Calu3 (cell line): ENCODE measurements at regions not wholly inside any gene's neighbourhood (a gene's known extent, or its start where the extent isn't known, plus 50 kb on each side); places are given as distances from the start of the nearest gene placed in this dataset.

Source experiments
- BruUV-seq: library from RNA; stranded (reverse); fragments of 400-500 nt; replicated peaks from 2 replicates; lab custom pipeline; 2021; lab: Mats Ljungman, UMichigan
- CTCF ChIA-PET: fragments of 300-600 bp; sonication (Branson Sonifier 250); formaldehyde crosslinking; loops from one replicate; lab custom pipeline; 2022; ENCODE audit warnings: antibody characterized with exemption; lab: Charles Lee
- DNase-seq: peaks from one replicate; pipeline ENCODE4 v3.0.0; 2022
- H3K27ac Mint-ChIP-seq: one replicate; pipeline ENCODE4 v1.8.0; 2022; ENCODE audit warnings: mixed read lengths; ENCODE audit not compliant: unreplicated experiment
- H3K27me3 Mint-ChIP-seq: one replicate; pipeline ENCODE4 v1.8.0; 2022; ENCODE audit warnings: mixed read lengths; ENCODE audit not compliant: unreplicated experiment
- H3K36me3 Mint-ChIP-seq: one replicate; pipeline ENCODE4 v1.8.0; 2022; ENCODE audit warnings: mild to moderate bottlenecking, moderate library complexity, mixed read lengths; ENCODE audit not compliant: insufficient read depth, unreplicated experiment
- H3K4me1 Mint-ChIP-seq: one replicate; pipeline ENCODE4 v1.8.0; 2022; ENCODE audit warnings: mild to moderate bottlenecking, low read depth, mixed read lengths; ENCODE audit not compliant: unreplicated experiment
- H3K4me3 Mint-ChIP-seq: one replicate; pipeline ENCODE4 v1.8.0; 2022; ENCODE audit warnings: mild to moderate bottlenecking, low read depth, moderate library complexity, mixed read lengths; ENCODE audit not compliant: unreplicated experiment
- H3K9me3 Mint-ChIP-seq: one replicate; pipeline ENCODE4 v1.8.0; 2022; ENCODE audit warnings: low read depth, mixed read lengths; ENCODE audit not compliant: unreplicated experiment
- intact Hi-C: fragments of 100-400 bp; cut with micrococcal nuclease; formaldehyde crosslinking; loops from one replicate; pipeline ENCODE4 v1.10.0; 2022; ENCODE audit not compliant: unreplicated experiment
- TF ChIP-seq, protein P1 (sequence below): fragments of 200-600 bp; IDR thresholded peaks from one replicate; pipeline ENCODE4 v1.8.0; 2022; ENCODE audit warnings: antibody characterized with exemption; ENCODE audit not compliant: unreplicated experiment

- peaks cover 59% of the 10 kb centered on the region for H3K36me3 Mint-ChIP-seq
- peak overlapping the region; percentile 75 for H3K4me3 Mint-ChIP-seq
- TSS peak; percentile 68 for BruUV-seq
- no peaks in the 10 kb centered on the region for H3K27me3 Mint-ChIP-seq
- peak overlapping the region; percentile 45 for H3K27ac Mint-ChIP-seq
- TF ChIP-seq, protein P1, sequence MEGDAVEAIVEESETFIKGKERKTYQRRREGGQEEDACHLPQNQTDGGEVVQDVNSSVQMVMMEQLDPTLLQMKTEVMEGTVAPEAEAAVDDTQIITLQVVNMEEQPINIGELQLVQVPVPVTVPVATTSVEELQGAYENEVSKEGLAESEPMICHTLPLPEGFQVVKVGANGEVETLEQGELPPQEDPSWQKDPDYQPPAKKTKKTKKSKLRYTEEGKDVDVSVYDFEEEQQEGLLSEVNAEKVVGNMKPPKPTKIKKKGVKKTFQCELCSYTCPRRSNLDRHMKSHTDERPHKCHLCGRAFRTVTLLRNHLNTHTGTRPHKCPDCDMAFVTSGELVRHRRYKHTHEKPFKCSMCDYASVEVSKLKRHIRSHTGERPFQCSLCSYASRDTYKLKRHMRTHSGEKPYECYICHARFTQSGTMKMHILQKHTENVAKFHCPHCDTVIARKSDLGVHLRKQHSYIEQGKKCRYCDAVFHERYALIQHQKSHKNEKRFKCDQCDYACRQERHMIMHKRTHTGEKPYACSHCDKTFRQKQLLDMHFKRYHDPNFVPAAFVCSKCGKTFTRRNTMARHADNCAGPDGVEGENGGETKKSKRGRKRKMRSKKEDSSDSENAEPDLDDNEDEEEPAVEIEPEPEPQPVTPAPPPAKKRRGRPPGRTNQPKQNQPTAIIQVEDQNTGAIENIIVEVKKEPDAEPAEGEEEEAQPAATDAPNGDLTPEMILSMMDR, result peak; percentile 19
- DNase-seq, result peak; percentile 95
- intact Hi-C loops, result no loop called here
- CTCF ChIA-PET, result interaction anchor here (1.0 kb wide), 1 partner anchor 36 kb away, joined by 9 read pairs; no protein-coding TSS in a partner anchor
- H3K4me1 Mint-ChIP-seq, result peaks cover 21% of the 10 kb centered on the region
- no peaks in the 10 kb centered on the region for H3K9me3 Mint-ChIP-seq
Observed at GRCh38 chr17:81345228-81346089, 49.8 kb upstream of the BAHCC1 start.
